Astrocyte of the spinal cord (primary cell): ENCODE measurements at regions not wholly inside any gene's neighbourhood (a gene's known extent, or its start where the extent isn't known, plus 50 kb on each side); places are given as distances from the start of the nearest gene placed in this dataset.

ENCODE experiments used
- DNase-seq: peaks from one replicate; pipeline ENCODE4 v3.0.0; 2011; ENCODE audit warnings: low read depth, low spot score
- H3K4me3 ChIP-seq: 2 replicates; pipeline ENCODE4 v1.5.1; 2011; ENCODE audit warnings: low read depth, mild to moderate bottlenecking, low read length, moderate library complexity
- in situ Hi-C: cut with HindIII; loops from 2 replicates; pipeline ENCODE4 v1.10.0; 2017; ENCODE audit warnings: low sequenced_read_pairs
- TF ChIP-seq, protein P1 (sequence below): IDR thresholded peaks from 2 replicates; pipeline ENCODE4 v1.5.1; 2012; ENCODE audit warnings: low read depth, mild to moderate bottlenecking, low read length, inconsistent platforms

DNA sequence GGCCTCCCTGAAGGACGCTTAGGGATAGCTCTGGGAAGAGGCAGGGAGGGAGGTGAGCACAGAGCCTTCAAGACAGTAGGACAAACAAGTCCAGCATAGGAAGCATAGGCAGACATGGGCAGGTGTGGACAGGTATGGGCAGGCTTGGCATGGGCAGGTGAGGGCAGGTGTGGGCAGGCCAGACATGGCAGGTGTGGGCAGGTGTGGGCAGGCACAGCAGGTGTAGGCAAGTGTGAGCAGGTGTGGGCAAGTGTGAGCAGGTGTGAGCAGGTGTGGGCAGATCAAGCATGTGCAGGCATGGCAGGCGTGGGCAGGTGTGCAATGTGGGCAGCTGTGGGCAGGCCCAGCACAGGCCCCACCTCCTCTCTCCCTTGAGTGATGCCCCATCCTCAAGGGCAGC lies 148.8 kb upstream of the ZMIZ1 start:
- DNase-seq = no peak
- TF ChIP-seq, protein P1, sequence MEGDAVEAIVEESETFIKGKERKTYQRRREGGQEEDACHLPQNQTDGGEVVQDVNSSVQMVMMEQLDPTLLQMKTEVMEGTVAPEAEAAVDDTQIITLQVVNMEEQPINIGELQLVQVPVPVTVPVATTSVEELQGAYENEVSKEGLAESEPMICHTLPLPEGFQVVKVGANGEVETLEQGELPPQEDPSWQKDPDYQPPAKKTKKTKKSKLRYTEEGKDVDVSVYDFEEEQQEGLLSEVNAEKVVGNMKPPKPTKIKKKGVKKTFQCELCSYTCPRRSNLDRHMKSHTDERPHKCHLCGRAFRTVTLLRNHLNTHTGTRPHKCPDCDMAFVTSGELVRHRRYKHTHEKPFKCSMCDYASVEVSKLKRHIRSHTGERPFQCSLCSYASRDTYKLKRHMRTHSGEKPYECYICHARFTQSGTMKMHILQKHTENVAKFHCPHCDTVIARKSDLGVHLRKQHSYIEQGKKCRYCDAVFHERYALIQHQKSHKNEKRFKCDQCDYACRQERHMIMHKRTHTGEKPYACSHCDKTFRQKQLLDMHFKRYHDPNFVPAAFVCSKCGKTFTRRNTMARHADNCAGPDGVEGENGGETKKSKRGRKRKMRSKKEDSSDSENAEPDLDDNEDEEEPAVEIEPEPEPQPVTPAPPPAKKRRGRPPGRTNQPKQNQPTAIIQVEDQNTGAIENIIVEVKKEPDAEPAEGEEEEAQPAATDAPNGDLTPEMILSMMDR = no peak
- in situ Hi-C loops = no loop called here
- H3K4me3 ChIP-seq = no peak overlapping the region

DNA sequence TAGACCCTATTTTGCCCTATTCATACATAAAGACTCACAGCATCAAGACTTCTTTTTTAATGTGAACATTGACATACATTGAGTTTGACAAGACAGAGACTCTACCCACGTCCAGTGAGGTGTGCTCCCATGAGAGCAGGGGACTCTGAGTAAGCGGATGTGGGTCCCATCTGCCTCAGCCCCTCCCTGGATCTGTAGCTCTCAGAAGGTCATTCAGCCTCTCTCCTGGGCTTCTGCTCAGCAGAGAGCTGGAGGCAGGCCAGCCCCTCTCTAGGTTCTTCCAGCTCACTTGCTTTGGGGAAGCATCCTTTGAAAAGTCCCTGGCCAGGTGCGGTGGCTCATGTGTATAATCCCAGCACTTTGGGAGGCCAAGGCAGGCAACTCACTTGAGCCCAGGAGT lies 146.9 kb upstream of the ZMIZ1 start:
- no peak for DNase-seq
- TF ChIP-seq, protein P1 = no peak
- in situ Hi-C loops = no loop called here
- H3K4me3 ChIP-seq = no peak overlapping the region

DNA sequence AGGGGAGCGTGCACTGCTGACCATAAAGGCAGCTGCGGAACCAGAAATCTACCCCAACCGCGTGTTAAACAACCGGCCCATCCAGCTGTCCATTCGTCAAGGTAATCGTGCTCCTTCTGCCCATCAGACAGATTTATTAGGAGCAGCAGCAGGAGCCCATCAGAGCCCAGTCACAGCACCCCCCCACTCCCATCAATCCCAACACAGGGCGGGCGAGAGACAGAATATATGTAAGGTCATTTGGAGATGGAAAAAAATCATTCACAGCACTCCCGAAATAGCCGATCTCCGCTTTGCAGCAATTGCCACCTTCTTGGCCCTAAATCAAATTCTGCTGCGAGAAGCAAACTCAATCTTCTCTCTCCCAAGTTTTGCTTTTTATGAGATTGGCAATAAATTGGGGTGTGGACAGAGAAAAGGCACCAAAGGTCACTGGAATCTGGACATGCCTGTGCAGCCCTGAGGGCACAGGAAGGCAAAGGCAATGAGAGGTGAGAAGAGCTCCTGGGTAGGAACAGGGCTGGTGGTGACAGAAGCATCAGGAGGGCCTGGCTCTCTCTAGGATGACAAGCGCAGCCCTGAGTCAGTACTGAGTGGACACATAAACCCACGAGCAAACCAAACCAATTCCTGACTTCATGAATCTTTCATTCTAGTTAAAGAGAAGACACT lies 145.0 kb upstream of the ZMIZ1 start:
- in situ Hi-C loops = no loop called here
- DNase-seq = no peak
- TF ChIP-seq, protein P1 = no peak
- H3K4me3 ChIP-seq = no peak overlapping the region

DNA sequence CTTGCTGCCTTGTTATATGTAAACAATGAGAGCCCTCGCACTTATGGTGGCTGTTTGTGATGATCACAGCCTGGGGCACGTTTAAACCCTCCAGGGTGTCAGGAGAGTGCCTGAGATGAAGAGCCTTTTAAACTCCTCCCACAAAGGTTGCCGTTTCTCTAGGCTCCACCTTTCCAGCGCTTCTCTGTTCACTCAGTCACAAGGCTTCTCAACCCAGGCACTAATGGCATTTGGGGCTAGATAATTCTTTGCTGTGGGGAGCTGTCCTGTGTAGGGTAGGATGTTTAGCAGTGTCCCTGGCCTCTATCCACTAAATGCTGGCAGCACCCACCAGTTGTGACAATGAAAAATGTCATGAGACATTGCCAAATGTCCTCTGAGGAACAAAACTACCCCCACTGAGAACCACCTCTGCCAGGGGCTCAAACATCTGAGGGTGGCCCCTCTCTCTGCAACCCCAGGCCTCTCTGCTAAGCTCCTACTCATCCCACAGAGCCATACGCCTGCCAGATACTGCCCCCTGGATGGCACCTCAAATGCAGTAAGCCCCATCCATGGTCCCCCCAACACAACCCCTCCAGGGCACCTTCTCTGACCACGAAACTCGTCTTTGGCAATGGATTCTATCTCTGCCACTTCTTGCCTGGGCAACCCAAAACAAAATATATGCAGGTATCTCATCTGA lies 144.3 kb upstream of the ZMIZ1 start:
- in situ Hi-C loops = loop anchor here (25.0 kb wide), 1 partner anchor 138 kb away; the partner anchor contains the start of gene ZMIZ1
- no peak overlapping the region for H3K4me3 ChIP-seq
- TF ChIP-seq, protein P1 = no peak
- no peak for DNase-seq

DNA sequence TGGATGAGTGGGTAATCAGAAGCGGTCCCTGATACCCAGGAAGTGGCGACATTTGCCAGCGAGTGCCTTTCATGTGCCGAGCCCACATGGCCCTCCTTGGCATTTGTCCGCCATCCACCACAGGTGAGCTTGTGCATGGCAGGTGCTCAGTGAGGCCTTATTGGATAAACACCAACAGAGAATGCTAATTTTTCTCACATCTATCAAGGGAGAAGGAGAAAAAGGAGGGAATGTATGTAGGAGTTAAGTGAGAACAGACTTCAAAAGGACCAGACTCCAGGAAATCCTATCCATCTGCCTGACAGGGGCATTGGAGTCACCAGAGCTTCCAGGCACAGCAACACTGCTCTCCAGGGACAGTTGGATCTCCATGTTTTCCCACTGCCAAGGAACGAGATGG lies 143.5 kb upstream of the ZMIZ1 start:
- H3K4me3 ChIP-seq = no peak overlapping the region
- in situ Hi-C loops = loop anchor here (25.0 kb wide), 1 partner anchor 137 kb away; the partner anchor contains the start of gene ZMIZ1
- no peak for DNase-seq
- TF ChIP-seq, protein P1 = no peak

DNA sequence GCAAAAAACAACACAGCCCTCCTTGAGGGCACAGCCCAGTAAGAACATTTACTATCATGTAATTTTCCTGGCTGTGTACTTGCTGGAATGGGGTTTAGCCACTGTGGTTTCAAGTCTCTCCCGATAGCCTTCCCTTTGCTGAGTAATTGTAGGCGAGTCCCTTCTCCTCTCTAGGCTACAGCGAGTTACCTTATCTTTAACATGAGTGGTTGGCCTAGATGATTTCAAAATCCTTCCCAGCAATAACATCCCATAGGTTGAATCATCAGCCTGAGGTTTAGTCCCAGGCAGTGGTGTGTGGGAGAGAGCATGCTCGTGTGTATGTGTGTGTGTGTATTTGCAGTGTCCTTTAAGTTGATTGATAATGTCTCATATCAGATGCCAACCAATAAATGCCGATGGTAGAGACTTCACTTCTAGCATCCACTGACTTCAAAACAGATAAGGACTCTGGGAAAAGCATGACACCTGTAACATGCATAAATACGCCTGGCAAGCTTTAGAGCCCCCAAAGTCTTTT lies 142.9 kb upstream of the ZMIZ1 start:
- in situ Hi-C loops = loop anchor here (25.0 kb wide), 1 partner anchor 136 kb away; the partner anchor contains the start of gene ZMIZ1
- H3K4me3 ChIP-seq = no peak overlapping the region
- TF ChIP-seq, protein P1 = no peak
- peak; percentile 92 for DNase-seq
